ENCODE measurements at regions not wholly inside any gene's neighbourhood (a gene's known extent, or its start where the extent isn't known, plus 50 kb on each side); places are given as distances from the start of the nearest gene placed in this dataset.
"Not testable (repeated sequence)": the region's sequence is repeated elsewhere in the genome, so short reads cannot be mapped to it uniquely, and the experiment has no call there.

DNA sequence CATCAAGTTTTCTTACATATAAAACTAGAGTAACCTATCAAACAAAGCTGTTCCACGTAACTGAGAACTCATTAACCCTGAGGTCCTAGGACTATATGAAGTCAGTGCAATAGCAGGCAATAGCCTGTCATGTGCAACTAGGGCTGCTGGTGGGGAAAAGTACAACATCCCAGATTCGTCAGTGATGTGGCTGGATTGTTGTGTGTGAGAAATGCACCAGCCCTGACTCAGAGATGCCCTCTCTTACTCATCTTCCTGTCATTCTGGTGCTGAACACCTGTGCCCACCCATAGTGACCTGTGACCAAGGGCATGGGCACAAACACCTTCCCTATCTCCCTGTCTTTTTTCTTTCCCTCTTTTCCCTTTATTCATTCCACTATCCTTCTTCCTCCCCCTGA lies 504.2 kb downstream of the TUBA3C start:
- H3K36me3 Mint-ChIP-seq, ATAC-seq: not testable (repeated sequence)
- WGBS (ENCODE audit: insufficient coverage), result 36% methylated on average over 2 of the region's 2 CpGs

DNA sequence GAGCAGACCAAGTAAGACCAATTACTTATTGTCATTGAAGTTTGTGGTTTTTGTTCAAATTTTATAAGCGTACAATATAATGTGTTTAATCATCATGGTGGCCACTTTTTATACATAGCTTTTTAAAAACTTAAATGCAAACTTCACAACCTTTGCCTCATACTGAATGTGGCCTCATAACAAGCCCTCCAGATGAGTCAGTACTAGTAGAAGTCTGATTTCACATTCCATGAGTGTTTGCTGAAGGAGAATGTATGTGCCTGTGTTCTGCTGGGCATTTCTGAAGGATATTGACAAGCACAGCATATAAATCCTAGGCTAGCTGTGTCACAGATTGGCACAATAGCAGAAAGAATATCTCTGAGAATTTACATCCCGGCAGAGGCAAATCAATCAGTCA lies 506.4 kb downstream of the TUBA3C start:
- H3K4me3 ChIP-seq (ENCODE audit: low read length); H3K4me3 Mint-ChIP-seq; H3K4me1 Mint-ChIP-seq; ATAC-seq; H3K4me1 ChIP-seq (ENCODE audit: control insufficient read depth, insufficient read depth, low read length); H3K36me3 ChIP-seq (ENCODE audit: control insufficient read depth, insufficient read depth, low read length); H3K27ac Mint-ChIP-seq; H3K36me3 Mint-ChIP-seq; DNase-seq; H3K9me3 ChIP-seq (ENCODE audit: control insufficient read depth, insufficient read depth, low read length); H3K27me3 ChIP-seq (ENCODE audit: control insufficient read depth, insufficient read depth, low read length); intact Hi-C loops (cut with micrococcal nuclease); H3K9me3 Mint-ChIP-seq; H3K27me3 Mint-ChIP-seq (ENCODE audit: low read depth in 2 of 2); H3K27ac ChIP-seq (ENCODE audit: low read length): not testable (repeated sequence)
- no CpG with 5 or more reads among the region's 2 CpGs for WGBS (ENCODE audit: insufficient coverage)

More for the DNA sequence above, 504.2 kb downstream of the TUBA3C start:
- H3K27me3 ChIP-seq (ENCODE audit: control insufficient read depth, insufficient read depth, low read length); H3K36me3 ChIP-seq (ENCODE audit: control insufficient read depth, insufficient read depth, low read length); intact Hi-C loops (cut with micrococcal nuclease); H3K4me1 ChIP-seq (ENCODE audit: control insufficient read depth, insufficient read depth, low read length); H3K9me3 ChIP-seq (ENCODE audit: control insufficient read depth, insufficient read depth, low read length); DNase-seq; H3K4me3 Mint-ChIP-seq; H3K27ac ChIP-seq (ENCODE audit: low read length); H3K4me1 Mint-ChIP-seq; H3K27ac Mint-ChIP-seq; H3K27me3 Mint-ChIP-seq (ENCODE audit: low read depth in 2 of 2); H3K4me3 ChIP-seq (ENCODE audit: low read length); H3K9me3 Mint-ChIP-seq: not testable (repeated sequence)

DNA sequence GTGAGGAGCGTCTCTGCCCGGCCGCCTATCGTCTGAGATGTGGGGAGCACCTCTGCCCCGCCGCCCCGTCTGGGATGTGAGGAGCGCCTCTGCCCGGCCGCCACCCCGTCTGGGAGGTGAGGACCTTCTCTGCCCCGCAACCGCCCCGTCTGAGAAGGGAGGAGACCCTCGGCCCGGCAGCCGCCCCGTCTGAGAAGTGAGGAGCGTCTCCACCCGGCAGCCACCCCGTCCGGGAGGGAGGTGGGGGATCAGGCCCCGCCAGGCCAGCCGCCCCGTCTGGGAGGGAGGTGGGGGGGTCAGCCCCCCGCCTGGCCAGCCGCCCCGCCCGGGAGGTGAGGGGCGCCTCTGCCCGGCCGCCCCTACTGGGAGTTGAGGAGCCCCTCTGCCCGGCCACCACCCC lies 507.8 kb downstream of the TUBA3C start:
- not testable (repeated sequence) for H3K4me1 ChIP-seq (ENCODE audit: control insufficient read depth, insufficient read depth, low read length); H3K36me3 Mint-ChIP-seq

DNA sequence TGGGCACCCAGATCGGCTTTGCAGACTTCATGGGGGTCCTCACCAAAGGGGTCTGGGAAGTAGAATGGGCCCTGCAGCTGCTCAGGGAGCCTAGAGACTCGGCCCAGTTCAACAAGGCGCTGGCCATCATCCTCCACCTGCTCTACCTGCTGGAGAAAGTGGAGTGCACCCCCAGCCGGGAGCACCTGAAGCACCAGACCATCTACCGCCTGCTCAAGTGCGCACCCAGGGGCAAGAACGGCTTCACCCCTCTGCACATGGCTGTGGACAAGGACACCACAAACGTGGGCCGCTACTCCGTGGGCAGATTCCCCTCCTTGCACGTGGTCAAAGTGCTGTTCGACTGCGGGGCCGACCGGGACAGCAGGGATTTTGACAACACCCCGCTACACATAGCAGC lies 515.0 kb downstream of the TUBA3C start:
- intact Hi-C loops (cut with micrococcal nuclease); H3K9me3 ChIP-seq (ENCODE audit: control insufficient read depth, insufficient read depth, low read length); H3K4me3 Mint-ChIP-seq; H3K27ac ChIP-seq (ENCODE audit: low read length); H3K4me3 ChIP-seq (ENCODE audit: low read length); H3K9me3 Mint-ChIP-seq; H3K36me3 Mint-ChIP-seq; H3K36me3 ChIP-seq (ENCODE audit: control insufficient read depth, insufficient read depth, low read length); H3K4me1 ChIP-seq (ENCODE audit: control insufficient read depth, insufficient read depth, low read length); H3K27me3 Mint-ChIP-seq (ENCODE audit: low read depth in 2 of 2); DNase-seq; ATAC-seq; H3K4me1 Mint-ChIP-seq; H3K27me3 ChIP-seq (ENCODE audit: control insufficient read depth, insufficient read depth, low read length); H3K27ac Mint-ChIP-seq: not testable (repeated sequence)
- 96% methylated on average over 7 of the region's 16 CpGs for WGBS (ENCODE audit: insufficient coverage)

More for the DNA sequence above, 507.8 kb downstream of the TUBA3C start:
- H3K4me1 Mint-ChIP-seq; DNase-seq; H3K27ac ChIP-seq (ENCODE audit: low read length); H3K27ac Mint-ChIP-seq; intact Hi-C loops (cut with micrococcal nuclease); ATAC-seq; H3K36me3 ChIP-seq (ENCODE audit: control insufficient read depth, insufficient read depth, low read length); H3K9me3 Mint-ChIP-seq; H3K4me3 Mint-ChIP-seq; H3K27me3 Mint-ChIP-seq (ENCODE audit: low read depth in 2 of 2); H3K27me3 ChIP-seq (ENCODE audit: control insufficient read depth, insufficient read depth, low read length); H3K4me3 ChIP-seq (ENCODE audit: low read length); H3K9me3 ChIP-seq (ENCODE audit: control insufficient read depth, insufficient read depth, low read length): not testable (repeated sequence)
- 95% methylated on average over 20 of the region's 33 CpGs for WGBS (ENCODE audit: insufficient coverage)

DNA sequence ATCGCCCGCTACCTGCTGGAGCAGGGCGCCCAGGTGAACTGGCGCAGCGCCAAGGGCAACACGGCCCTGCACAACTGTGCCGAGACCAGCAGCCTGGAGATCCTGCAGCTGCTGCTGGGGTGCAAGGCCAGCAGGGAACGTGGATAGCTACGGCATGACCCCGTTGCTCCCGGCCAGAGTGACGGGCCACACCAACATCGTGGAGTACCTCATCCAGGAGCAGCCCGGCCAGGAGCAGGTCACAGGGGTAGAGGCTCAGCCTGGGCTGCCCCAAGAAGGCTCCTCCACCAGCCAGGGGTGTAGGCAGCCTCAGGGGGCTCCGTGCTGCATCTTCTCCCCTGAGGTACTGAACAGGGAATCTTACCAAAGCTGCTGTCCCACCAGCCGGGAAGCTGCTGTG lies 515.9 kb downstream of the TUBA3C start:
- H3K27me3 Mint-ChIP-seq (ENCODE audit: low read depth in 2 of 2); intact Hi-C loops (cut with micrococcal nuclease); H3K36me3 Mint-ChIP-seq; H3K36me3 ChIP-seq (ENCODE audit: control insufficient read depth, insufficient read depth, low read length); H3K4me1 Mint-ChIP-seq; H3K27ac Mint-ChIP-seq; H3K27ac ChIP-seq (ENCODE audit: low read length); H3K9me3 ChIP-seq (ENCODE audit: control insufficient read depth, insufficient read depth, low read length); H3K4me3 Mint-ChIP-seq; H3K4me1 ChIP-seq (ENCODE audit: control insufficient read depth, insufficient read depth, low read length); H3K27me3 ChIP-seq (ENCODE audit: control insufficient read depth, insufficient read depth, low read length); H3K9me3 Mint-ChIP-seq; DNase-seq; H3K4me3 ChIP-seq (ENCODE audit: low read length); ATAC-seq: not testable (repeated sequence)
- 93% methylated on average over 11 of the region's 16 CpGs for WGBS (ENCODE audit: insufficient coverage)

DNA sequence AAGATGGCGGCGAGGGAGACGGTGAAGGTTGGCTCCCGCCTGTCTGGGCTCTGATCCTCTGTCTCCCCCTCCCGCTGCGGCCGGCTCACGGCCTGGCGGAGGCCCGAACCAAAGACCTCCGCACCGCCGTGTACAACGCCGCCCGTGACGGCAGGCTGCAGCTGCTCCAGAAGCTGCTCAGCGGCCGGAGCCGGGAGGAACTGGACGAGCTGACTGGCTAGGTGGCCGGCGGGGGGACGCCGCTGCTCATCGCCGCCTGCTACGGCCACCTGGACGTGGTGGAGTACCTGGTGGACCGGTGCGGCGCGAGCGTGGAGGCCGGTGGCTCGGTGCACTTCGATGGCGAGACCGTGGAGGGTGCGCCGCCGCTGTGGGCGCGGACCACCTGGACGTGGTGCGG lies 516.5 kb downstream of the TUBA3C start:
- H3K36me3 ChIP-seq (ENCODE audit: control insufficient read depth, insufficient read depth, low read length); ATAC-seq; H3K9me3 Mint-ChIP-seq; H3K27me3 Mint-ChIP-seq (ENCODE audit: low read depth in 2 of 2); H3K4me1 Mint-ChIP-seq; H3K9me3 ChIP-seq (ENCODE audit: control insufficient read depth, insufficient read depth, low read length); H3K4me3 ChIP-seq (ENCODE audit: low read length); H3K4me3 Mint-ChIP-seq; intact Hi-C loops (cut with micrococcal nuclease); DNase-seq; H3K27ac Mint-ChIP-seq; H3K27ac ChIP-seq (ENCODE audit: low read length); H3K36me3 Mint-ChIP-seq; H3K4me1 ChIP-seq (ENCODE audit: control insufficient read depth, insufficient read depth, low read length); H3K27me3 ChIP-seq (ENCODE audit: control insufficient read depth, insufficient read depth, low read length): not testable (repeated sequence)
- WGBS (ENCODE audit: insufficient coverage), result 88% methylated on average over 46 of the region's 46 CpGs

DNA sequence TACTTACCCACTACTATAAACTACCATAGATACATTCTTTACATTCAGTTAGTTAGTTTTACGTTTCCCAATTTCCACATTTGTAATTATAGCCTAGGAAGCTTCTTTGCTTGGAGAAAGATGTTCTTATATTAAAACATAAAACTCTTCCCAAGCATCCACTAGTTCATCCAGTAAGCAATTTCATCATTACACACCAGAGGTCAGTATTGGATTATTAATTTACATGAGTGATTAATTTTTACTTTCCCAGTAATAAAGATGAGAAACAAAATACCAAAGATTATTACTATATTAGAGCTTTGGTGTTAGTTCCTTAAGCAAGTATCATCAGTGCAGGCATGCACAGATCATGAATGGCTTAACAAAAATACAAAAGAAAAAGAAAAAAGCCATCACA lies 518.4 kb downstream of the TUBA3C start:
- H3K4me1 Mint-ChIP-seq; H3K27ac Mint-ChIP-seq; H3K4me3 ChIP-seq (ENCODE audit: low read length); H3K9me3 ChIP-seq (ENCODE audit: control insufficient read depth, insufficient read depth, low read length); H3K27me3 ChIP-seq (ENCODE audit: control insufficient read depth, insufficient read depth, low read length); H3K9me3 Mint-ChIP-seq; H3K4me3 Mint-ChIP-seq; H3K36me3 ChIP-seq (ENCODE audit: control insufficient read depth, insufficient read depth, low read length); intact Hi-C loops (cut with micrococcal nuclease); H3K27ac ChIP-seq (ENCODE audit: low read length); H3K4me1 ChIP-seq (ENCODE audit: control insufficient read depth, insufficient read depth, low read length); ATAC-seq; H3K27me3 Mint-ChIP-seq (ENCODE audit: low read depth in 2 of 2); DNase-seq; H3K36me3 Mint-ChIP-seq: not testable (repeated sequence)
- WGBS (ENCODE audit: insufficient coverage), result no CpG with 5 or more reads among the region's 1 CpG

DNA sequence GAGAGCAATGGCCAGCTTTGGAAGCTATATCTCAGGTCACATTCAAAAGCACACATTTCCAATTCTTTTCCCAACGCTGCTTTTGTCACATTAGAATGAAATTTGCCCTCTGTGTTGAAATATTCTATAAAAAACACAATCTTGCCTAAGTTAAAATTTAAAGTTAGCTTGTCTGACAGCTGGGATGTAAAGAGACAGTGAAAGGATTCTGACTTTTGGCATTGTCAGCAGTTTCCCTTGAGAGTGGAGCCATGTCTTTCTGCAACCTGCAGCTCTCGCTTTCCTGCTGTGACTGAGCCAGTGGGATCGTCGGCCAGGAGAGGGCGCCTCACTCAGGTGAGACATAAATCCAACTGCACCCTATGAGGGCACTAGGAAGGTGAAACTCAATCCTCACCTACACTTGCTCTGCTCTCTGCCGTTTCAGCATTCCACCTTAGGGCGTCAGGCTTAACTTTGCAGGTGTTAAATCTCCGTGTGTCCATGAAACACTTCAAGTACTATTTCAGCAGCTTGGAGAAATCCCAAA lies 537.9 kb downstream of the TUBA3C start:
- H3K4me1 ChIP-seq (ENCODE audit: control insufficient read depth, insufficient read depth, low read length); intact Hi-C loops (cut with micrococcal nuclease); H3K4me3 Mint-ChIP-seq; H3K4me1 Mint-ChIP-seq; H3K36me3 ChIP-seq (ENCODE audit: control insufficient read depth, insufficient read depth, low read length); H3K36me3 Mint-ChIP-seq; H3K27me3 ChIP-seq (ENCODE audit: control insufficient read depth, insufficient read depth, low read length); H3K27me3 Mint-ChIP-seq (ENCODE audit: low read depth in 2 of 2); H3K4me3 ChIP-seq (ENCODE audit: low read length); H3K9me3 ChIP-seq (ENCODE audit: control insufficient read depth, insufficient read depth, low read length); H3K9me3 Mint-ChIP-seq; H3K27ac ChIP-seq (ENCODE audit: low read length); H3K27ac Mint-ChIP-seq; ATAC-seq: not testable (repeated sequence)
- peak in 1 of 2 donors; percentile 36 for DNase-seq
- 32% methylated on average over 4 of the region's 8 CpGs for WGBS (ENCODE audit: insufficient coverage)

Measured in natural killer cell (primary cell).